ENCODE measurements at regions not wholly inside any gene's neighbourhood (a gene's known extent, or its start where the extent isn't known, plus 50 kb on each side); places are given as distances from the start of the nearest gene placed in this dataset.

GRCh38 chr17:55634702-55635101 lies 88.0 kb downstream of the TMEM100 start:
- no peak for TF ChIP-seq TAF1 (IDR thresholded peaks at IDR 0.05; ENCODE audit: borderline replicate concordance, low read depth, low read length)
- TF ChIP-seq, protein P1, sequence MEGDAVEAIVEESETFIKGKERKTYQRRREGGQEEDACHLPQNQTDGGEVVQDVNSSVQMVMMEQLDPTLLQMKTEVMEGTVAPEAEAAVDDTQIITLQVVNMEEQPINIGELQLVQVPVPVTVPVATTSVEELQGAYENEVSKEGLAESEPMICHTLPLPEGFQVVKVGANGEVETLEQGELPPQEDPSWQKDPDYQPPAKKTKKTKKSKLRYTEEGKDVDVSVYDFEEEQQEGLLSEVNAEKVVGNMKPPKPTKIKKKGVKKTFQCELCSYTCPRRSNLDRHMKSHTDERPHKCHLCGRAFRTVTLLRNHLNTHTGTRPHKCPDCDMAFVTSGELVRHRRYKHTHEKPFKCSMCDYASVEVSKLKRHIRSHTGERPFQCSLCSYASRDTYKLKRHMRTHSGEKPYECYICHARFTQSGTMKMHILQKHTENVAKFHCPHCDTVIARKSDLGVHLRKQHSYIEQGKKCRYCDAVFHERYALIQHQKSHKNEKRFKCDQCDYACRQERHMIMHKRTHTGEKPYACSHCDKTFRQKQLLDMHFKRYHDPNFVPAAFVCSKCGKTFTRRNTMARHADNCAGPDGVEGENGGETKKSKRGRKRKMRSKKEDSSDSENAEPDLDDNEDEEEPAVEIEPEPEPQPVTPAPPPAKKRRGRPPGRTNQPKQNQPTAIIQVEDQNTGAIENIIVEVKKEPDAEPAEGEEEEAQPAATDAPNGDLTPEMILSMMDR (IDR thresholded peaks at IDR 0.05), result no peak
- TF ChIP-seq, protein P2, sequence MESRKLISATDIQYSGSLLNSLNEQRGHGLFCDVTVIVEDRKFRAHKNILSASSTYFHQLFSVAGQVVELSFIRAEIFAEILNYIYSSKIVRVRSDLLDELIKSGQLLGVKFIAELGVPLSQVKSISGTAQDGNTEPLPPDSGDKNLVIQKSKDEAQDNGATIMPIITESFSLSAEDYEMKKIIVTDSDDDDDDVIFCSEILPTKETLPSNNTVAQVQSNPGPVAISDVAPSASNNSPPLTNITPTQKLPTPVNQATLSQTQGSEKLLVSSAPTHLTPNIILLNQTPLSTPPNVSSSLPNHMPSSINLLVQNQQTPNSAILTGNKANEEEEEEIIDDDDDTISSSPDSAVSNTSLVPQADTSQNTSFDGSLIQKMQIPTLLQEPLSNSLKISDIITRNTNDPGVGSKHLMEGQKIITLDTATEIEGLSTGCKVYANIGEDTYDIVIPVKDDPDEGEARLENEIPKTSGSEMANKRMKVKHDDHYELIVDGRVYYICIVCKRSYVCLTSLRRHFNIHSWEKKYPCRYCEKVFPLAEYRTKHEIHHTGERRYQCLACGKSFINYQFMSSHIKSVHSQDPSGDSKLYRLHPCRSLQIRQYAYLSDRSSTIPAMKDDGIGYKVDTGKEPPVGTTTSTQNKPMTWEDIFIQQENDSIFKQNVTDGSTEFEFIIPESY (IDR thresholded peaks at IDR 0.05; ENCODE audit: borderline replicate concordance, low read depth), result no peak
- no peak for TF ChIP-seq TEAD4 (IDR thresholded peaks at IDR 0.05; ENCODE audit: borderline replicate concordance, insufficient read depth)
- no peak for TF ChIP-seq YY1 (IDR thresholded peaks at IDR 0.05; ENCODE audit: low read depth)
- no peak for TF ChIP-seq POLR2AphosphoS5 (IDR thresholded peaks at IDR 0.05; ENCODE audit: low read depth, low read length)
- no peak for TF ChIP-seq EP300 (IDR thresholded peaks at IDR 0.05; ENCODE audit: borderline replicate concordance in 1 of 2, low read depth in 1 of 2, low read length in 1 of 2)
- TF ChIP-seq, protein P3, sequence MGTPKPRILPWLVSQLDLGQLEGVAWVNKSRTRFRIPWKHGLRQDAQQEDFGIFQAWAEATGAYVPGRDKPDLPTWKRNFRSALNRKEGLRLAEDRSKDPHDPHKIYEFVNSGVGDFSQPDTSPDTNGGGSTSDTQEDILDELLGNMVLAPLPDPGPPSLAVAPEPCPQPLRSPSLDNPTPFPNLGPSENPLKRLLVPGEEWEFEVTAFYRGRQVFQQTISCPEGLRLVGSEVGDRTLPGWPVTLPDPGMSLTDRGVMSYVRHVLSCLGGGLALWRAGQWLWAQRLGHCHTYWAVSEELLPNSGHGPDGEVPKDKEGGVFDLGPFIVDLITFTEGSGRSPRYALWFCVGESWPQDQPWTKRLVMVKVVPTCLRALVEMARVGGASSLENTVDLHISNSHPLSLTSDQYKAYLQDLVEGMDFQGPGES (IDR thresholded peaks at IDR 0.05; ENCODE audit: low read depth, low read length), result no peak
- TF ChIP-seq USF2 (IDR thresholded peaks at IDR 0.05; ENCODE audit: borderline replicate concordance, low read depth, low read length), result no peak
- TF ChIP-seq TCF12 (IDR thresholded peaks at IDR 0.05), result no peak
